Fibroblast of skin of right biceps (primary cell): ENCODE measurements at regions not wholly inside any gene's neighbourhood (a gene's known extent, or its start where the extent isn't known, plus 50 kb on each side); places are given as distances from the start of the nearest gene placed in this dataset.

Experiments used
- DNase-seq: peaks from one replicate; pipeline ENCODE4 v3.0.0-alpha.2; 2013

DNA sequence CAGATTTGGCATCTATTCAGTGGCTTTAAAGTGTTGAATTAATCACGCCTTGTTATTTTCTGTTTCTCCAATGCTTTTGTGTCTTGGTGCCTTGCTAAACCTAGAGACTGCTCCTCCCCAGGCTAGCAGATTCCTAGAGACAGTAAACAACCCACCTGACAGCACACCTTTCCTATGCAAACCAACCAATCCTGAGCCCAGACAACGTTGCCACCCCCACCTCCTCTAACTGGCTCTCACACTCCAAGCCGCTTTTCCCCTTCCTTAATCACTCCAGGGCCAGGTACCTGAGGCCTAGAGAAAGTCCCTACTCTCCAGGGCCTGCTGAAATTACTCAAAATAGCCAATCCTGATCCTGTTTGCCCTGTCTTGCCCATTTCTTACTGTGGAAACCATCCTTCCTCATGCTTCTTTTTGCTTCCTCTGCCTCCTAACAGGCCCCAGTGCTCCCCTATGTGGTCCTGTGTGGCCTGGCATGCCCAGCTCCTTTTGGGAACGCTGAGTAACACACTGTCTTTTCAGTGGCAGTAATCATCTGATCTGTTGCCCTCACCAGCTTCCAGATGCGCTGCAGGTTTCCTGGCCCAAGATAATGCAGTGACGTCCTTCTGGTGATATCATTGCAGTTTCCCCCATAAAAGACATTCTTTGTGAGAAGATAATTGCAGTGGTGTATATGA, 53.4 kb downstream of the GAS1 start:
- DNase-seq: no peak

DNA sequence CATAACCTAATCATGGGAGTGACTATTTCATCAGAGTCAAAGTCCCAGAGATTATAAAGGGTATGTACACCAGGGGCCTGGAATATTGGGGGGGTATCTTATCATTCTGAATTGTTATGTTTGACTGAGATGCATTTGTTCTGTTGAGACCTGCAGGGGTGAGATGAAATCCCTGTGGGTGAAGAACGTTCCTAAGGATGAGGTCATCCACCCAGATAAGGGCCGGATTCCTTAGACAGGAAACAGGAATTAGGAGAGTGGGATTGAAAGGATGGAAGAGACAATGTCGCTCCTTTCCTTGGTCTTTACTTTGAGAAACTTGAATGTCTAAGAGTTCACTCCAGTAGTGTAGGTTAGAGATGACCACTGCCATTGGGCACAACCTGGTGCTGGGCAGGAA, 54.7 kb downstream of the GAS1 start:
- DNase-seq: peak; percentile 51

DNA sequence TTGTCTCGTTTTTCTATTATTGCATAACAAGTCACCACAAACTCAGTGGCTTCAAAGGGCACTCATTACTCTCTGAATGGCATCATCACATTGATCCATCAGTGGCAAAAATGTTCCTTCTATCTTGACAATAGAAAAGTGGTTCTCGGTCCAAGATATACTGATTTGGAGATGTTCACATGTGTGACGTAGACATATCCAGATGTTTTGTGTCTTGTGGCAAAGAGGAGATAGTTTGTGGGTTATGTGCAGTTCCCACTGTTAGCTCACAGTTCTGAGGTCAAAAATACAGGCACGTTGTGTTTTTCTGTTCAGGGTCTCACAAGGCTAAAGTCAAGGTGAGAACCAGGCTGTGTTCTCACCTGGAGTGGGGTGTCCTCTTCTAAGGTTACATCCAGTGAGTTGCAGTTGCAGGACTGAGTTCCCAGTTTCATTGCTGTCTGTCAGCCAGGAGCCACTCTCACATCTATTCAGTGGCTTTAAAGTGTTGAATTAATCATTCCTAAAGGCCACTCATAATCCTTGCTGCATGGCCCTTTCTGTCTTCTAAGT, 55.3 kb downstream of the GAS1 start:
- DNase-seq: no peak

GRCh38 chr9:86891091-86891490, 56.2 kb downstream of the GAS1 start:
- no peak for DNase-seq

DNA sequence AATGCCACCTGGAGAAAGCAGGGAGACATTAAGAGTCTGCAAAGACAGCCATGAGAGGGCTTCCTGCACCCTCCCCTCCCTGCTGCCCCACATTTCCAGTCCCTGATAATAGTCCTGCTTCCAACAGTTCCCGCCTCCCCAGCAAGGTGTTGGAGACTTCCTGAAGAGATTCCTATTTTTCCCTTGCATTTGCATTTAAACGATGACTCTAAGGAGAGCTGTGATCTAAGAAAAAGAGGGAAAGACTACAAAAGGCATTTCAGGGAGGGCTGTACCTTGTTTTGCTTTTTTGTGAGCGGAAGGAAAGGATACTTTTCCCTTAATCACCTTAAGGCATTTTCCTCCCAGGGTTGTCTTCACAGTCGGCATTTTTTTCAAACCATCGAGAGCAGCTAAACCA, 62.1 kb downstream of the GAS1 start:
- DNase-seq: no peak

GRCh38 chr9:86876621-86877196, 70.6 kb downstream of the GAS1 start:
- DNase-seq: no peak

DNA sequence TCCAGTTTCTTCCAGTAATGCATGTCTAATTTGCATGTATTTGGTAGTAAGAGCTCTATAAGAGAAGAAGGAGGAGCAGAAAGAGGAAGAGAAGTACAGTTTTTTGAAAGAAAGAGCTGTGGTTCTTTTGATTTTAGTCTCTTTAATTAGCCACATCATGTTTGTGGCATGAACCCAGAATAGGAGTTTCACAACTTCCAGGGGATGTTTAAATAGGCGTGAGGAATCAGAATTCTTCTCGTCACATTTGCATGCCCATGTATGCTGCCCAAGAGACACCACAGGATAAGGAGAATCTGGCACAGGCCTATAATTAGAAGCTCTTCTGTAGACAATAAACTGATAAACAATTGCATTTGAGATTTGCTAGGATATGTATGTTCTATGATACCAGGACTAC, 78.7 kb downstream of the GAS1 start:
- DNase-seq: peak; percentile 30

GRCh38 chr9:86867804-86868313, 79.4 kb downstream of the GAS1 start:
- DNase-seq: peak; percentile 18

GRCh38 chr9:86865952-86866351, 81.4 kb downstream of the GAS1 start:
- DNase-seq: no peak

- DNase-seq: no peak
Observed at GRCh38 chr9:86860006-86860405, 87.3 kb downstream of the GAS1 start.

DNA sequence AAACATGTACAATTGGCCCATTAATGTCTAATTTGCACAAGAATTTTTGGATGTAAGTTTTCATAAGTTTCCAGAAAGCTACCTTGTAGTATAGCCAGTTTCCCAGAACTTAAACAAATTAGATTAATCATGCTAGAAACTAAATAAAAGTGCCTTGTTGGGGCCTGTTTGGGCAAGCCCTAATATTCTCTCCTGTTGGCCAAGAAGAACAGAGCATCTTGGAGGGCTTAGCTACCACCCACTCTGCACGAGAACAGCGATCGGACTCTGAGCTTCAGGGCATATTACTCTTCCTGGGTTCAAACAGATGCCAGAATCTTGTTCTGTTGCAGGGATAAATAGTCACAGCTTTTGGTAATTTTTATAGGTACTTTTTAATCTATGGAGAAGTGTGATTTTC, 88.2 kb downstream of the GAS1 start:
- DNase-seq: no peak

GRCh38 chr9:86858009-86858408, 89.3 kb downstream of the GAS1 start:
- no peak for DNase-seq

DNA sequence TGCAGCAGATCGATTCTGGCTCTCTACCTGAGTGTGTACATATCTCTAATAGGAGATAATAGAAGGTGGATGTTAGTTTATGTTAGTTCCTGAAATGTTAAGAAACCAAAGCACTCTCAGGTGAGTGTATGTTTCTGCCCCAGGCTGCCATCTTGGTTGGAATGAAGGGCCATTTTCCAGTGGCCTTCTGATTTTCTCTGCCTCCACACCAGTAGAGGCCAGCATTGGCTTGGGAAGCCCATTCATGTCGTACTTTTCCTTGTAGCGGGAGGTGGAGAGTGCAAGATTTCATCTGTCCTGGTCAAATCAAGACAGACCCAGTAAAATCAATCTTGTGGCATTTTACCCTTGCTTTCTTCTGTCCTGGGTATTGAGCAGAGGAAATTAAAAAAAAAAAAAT, 91.0 kb downstream of the GAS1 start:
- DNase-seq: no peak

- peak; percentile 93 for DNase-seq
Observed at GRCh38 chr9:86854898-86855523, 92.3 kb downstream of the GAS1 start.

DNA sequence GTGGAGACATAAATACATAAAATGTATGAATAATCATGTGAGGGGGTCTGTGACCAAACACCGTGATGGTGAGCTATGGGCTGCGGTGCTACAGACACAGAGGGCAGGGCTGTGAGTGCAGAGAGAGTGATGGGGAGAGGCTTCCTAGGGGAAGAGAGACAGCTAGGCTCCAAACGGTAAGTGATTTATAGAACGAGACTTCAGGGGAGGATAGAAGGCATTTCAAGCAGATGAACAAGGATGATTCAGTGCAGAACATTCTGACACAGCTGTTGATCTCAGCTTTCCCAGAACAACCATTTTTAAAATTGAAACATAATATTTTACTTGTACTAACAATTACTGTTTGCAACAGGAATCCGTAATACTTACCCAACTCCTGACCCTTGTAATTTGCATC, 100.7 kb downstream of the GAS1 start:
- DNase-seq: peak; percentile 53

DNA sequence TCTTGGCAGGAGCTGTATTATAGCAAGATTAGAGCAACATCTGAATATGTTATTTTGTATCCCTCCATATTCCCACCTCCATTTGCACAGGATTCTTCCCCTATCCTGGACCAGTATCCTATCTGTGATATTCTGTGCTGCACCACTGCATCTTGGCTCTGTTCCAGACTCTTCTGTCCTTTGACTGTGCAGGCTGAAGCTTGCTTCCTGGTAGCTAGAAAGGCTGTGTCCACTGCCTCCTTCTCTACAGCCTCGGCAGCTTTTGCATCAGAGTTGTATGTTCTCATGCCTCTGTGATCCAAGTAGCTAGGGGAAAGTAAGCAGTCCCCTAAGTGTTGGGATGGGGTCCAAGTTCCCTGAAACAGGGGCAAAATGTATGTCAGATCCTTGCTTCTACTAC, 104.1 kb downstream of the GAS1 start:
- peak; percentile 16 for DNase-seq

DNA sequence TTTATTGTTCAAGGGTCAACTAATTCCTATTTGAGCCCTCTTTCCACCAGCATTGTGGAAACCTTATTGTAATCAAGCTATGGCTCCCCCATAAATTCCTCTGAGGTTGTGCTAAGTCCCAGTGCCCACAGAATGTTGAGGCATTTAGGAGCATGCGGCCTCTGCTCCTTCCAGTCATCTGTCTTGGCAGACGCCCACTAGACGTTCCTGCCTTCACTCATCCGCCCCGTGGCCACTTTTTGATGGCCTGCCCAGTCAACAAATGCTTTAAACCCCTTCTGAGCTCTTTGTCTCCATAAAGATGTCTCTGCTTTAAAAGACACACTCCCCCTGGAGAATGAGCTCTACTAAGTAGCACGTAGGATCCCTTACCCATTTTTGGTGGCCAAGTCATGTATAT, 104.7 kb downstream of the GAS1 start:
- DNase-seq: no peak

- DNase-seq: no peak
Observed at GRCh38 chr9:86839522-86839921, 107.8 kb downstream of the GAS1 start.

DNA sequence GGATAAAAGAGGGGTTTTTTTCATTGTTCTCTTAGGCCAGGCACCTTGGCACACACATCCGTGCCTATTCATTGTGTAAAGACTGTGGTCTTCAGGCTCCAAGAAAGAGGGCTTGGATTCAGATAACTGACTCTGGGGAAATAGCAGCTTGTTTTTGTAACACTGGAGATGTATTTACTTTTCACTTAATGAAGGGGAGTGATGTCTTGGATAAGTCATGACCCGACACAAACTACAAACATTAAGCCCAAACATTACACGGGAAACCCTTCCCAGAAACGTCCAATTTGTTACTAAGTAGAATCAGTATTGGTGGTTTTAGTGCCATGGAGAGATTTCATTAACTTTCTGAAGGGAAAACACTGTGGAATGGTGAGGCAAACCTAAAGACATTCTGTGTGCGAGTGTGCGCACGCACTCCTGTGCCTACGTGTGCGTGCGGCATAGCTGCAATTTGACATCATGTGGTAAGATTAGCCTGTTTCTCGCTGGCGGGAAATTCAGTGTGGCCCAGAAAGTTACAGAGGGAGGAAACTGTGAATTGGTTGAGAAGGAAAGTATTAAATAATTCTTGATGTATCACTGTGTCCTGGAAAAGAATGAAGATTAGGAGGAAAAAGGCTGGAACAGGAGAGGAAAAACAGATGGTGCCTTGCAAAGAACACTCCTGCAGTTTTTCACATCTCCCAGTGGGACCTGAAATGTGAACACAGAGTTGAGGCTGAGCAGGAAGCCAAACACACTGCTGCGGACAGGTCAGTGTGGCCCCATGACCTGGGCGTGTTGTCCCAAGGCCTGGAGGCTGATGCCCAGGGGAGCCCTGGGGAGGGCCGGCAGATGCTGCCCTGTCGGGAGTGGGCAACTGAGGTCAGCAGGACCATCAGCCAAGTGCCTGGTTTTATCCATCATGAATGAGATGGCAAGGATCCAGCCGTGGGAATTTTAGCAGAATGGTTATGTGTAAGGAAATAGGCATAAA, 108.5 kb downstream of the GAS1 start:
- DNase-seq: no peak

DNA sequence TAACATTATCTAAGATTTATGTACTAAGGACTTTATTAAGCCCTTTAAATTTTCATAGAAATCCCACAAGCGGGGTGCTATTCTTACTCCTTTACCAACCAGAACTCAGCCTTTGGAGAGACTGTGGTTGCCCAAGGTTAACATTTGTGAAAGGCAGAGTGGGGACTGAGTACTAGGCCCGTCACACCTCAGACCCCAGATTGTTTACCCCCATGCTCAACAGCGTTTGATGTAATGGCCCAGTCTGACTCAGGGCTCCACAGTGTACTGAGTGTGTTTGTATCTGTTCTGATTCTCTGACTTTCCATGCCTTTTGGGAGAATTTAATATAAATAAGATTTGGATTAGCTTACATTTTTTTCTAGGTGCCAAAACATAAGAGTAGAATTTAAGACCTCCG, 110.0 kb downstream of the GAS1 start:
- no peak for DNase-seq

- no peak for DNase-seq
Observed at GRCh38 chr9:86836797-86837196, 110.5 kb downstream of the GAS1 start.

DNA sequence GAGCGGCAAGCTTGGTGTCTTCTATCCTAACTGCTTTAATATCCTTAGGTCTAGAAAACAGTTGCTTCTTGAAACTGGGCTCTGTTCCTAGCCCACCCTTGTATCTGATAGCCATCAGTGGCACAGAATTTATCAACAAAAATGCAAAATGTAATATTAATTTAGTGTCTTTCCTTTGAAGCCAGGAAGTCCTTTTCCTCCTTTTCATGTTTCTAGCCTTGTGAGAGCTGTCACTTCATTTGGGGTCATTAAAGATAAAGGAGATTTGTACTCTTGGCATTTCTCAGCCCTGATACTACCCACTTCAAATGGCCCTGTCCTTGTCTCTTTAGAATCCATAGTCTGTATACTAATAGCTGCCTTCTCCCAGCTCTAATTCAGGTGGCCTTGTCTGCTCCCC, 111.0 kb downstream of the GAS1 start:
- DNase-seq: no peak

GRCh38 chr9:86830356-86830755, 117.0 kb downstream of the GAS1 start:
- DNase-seq: no peak
